B cell (primary cell): ENCODE measurements at regions not wholly inside any gene's neighbourhood (a gene's known extent, or its start where the extent isn't known, plus 50 kb on each side); places are given as distances from the start of the nearest gene placed in this dataset.
"Not testable (repeated sequence)": the region's sequence is repeated elsewhere in the genome, so short reads cannot be mapped to it uniquely, and the experiment has no call there.

Experiments
- CTCF ChIP-seq: fragments of 200-600 bp; IDR thresholded peaks from one replicate; pipeline ENCODE4 v1.8.0; 2022; ENCODE audit warnings: antibody characterized with exemption, mild to moderate bottlenecking
- EZH2 ChIP-seq: IDR thresholded peaks from 2 replicates; pipeline ENCODE4 v1.6.1; 2012; ENCODE audit warnings: borderline replicate concordance, low read depth, mild to moderate bottlenecking, moderate library complexity, low read length; ENCODE audit not compliant: insufficient read depth, poor library complexity, severe bottlenecking

- TF ChIP-seq CTCF, EZH2: not testable (repeated sequence)
Measured at GRCh38 chr15:38799202-38799601, 234.6 kb upstream of the RASGRP1 start.
